ENCODE measurements at regions not wholly inside any gene's neighbourhood (a gene's known extent, or its start where the extent isn't known, plus 50 kb on each side); places are given as distances from the start of the nearest gene placed in this dataset.

GRCh38 chr20:54356801-54357200, 118.6 kb upstream of the DOK5 start:
- Mint-ChIP-seq H3K27me3 (ENCODE audit: low read depth) (no peaks in the 10 kb centered on the region), H3K9me3 (ENCODE audit: low read depth) (no peaks in the 10 kb centered on the region), H3K4me1 (ENCODE audit: low read depth) (peaks cover 7% of the 10 kb centered on the region), H3K27ac (ENCODE audit: unreplicated experiment) (no peak overlapping the region), H3K36me3 (ENCODE audit: low read depth) (no peaks in the 10 kb centered on the region), H3K4me3 (ENCODE audit: unreplicated experiment) (no peak overlapping the region)
- DNase-seq (ENCODE audit: low spot score), result no peak
- no peak for TF ChIP-seq CTCF (IDR thresholded peaks at IDR 0.05)

GRCh38 chr20:54361475-54361874, 113.9 kb upstream of the DOK5 start:
- Mint-ChIP-seq H3K9me3 (ENCODE audit: low read depth) (no peaks in the 10 kb centered on the region), H3K27ac (ENCODE audit: unreplicated experiment) (no peak overlapping the region), H3K36me3 (ENCODE audit: low read depth) (no peaks in the 10 kb centered on the region), H3K27me3 (ENCODE audit: low read depth) (peaks cover 6% of the 10 kb centered on the region), H3K4me1 (ENCODE audit: low read depth) (no peaks in the 10 kb centered on the region), H3K4me3 (ENCODE audit: unreplicated experiment) (no peak overlapping the region)
- TF ChIP-seq CTCF (IDR thresholded peaks at IDR 0.05), result no peak
- no peak for DNase-seq (ENCODE audit: low spot score)

- H3K9me3 Mint-ChIP-seq (ENCODE audit: low read depth), result no peaks in the 10 kb centered on the region
- no peaks in the 10 kb centered on the region for H3K36me3 Mint-ChIP-seq (ENCODE audit: low read depth)
- H3K27ac Mint-ChIP-seq (ENCODE audit: unreplicated experiment), result no peak overlapping the region
- no peak for DNase-seq (ENCODE audit: low spot score)
- H3K4me1 Mint-ChIP-seq (ENCODE audit: low read depth), result no peaks in the 10 kb centered on the region
- TF ChIP-seq CTCF (IDR thresholded peaks at IDR 0.05), result no peak
- H3K4me3 Mint-ChIP-seq (ENCODE audit: unreplicated experiment), result no peak overlapping the region
- peaks cover 10% of the 10 kb centered on the region for H3K27me3 Mint-ChIP-seq (ENCODE audit: low read depth)
Observed at GRCh38 chr20:54362283-54362682, 113.1 kb upstream of the DOK5 start.

- Mint-ChIP-seq H3K36me3 (ENCODE audit: low read depth) (no peaks in the 10 kb centered on the region), H3K9me3 (ENCODE audit: low read depth) (no peaks in the 10 kb centered on the region), H3K27ac (ENCODE audit: unreplicated experiment) (no peak overlapping the region), H3K27me3 (ENCODE audit: low read depth) (peaks cover 10% of the 10 kb centered on the region), H3K4me1 (ENCODE audit: low read depth) (no peaks in the 10 kb centered on the region), H3K4me3 (ENCODE audit: unreplicated experiment) (no peak overlapping the region)
- no peak for DNase-seq (ENCODE audit: low spot score)
- no peak for TF ChIP-seq CTCF (IDR thresholded peaks at IDR 0.05)
Observed at GRCh38 chr20:54364365-54364764, 111.0 kb upstream of the DOK5 start.

GRCh38 chr20:54364919-54365318, 110.5 kb upstream of the DOK5 start:
- no peak overlapping the region for H3K4me3 Mint-ChIP-seq (ENCODE audit: unreplicated experiment)
- DNase-seq (ENCODE audit: low spot score), result no peak
- H3K4me1 Mint-ChIP-seq (ENCODE audit: low read depth), result no peaks in the 10 kb centered on the region
- TF ChIP-seq CTCF (IDR thresholded peaks at IDR 0.05), result no peak
- no peaks in the 10 kb centered on the region for H3K9me3 Mint-ChIP-seq (ENCODE audit: low read depth)
- peaks cover 10% of the 10 kb centered on the region for H3K27me3 Mint-ChIP-seq (ENCODE audit: low read depth)
- no peaks in the 10 kb centered on the region for H3K36me3 Mint-ChIP-seq (ENCODE audit: low read depth)
- no peak overlapping the region for H3K27ac Mint-ChIP-seq (ENCODE audit: unreplicated experiment)
